ENCODE measurements at regions not wholly inside any gene's neighbourhood (a gene's known extent, or its start where the extent isn't known, plus 50 kb on each side); places are given as distances from the start of the nearest gene placed in this dataset.
"Not testable (repeated sequence)": the region's sequence is repeated elsewhere in the genome, so short reads cannot be mapped to it uniquely, and the experiment has no call there.

DNA sequence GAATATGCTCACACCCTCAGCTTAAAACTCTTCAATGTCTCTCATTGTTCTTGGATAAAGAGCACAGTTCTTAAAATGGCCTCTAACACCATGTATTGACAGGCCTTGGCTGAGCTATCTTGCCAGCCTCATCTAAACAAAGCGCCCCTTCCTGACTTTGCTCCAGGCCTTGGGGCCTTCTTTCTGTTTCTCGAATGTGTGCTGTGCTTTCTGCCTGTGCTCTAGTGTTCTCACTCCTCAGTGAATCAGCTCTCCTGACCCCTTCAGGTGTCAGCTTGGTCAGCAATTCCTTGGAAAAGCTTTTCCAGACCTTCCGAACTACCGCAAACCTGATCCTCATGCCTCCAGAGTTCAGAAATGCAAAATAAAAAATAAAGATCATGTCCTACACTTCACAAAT is 346.3 kb upstream of the FSTL5 start:
- TF ChIP-seq POLR2A (IDR thresholded peaks at IDR 0.05; ENCODE audit: low read depth, low read length): no peak
- DNase-seq (ENCODE audit: insufficient read length, low spot score) (no peak), FAIRE-seq (no peak)

DNA sequence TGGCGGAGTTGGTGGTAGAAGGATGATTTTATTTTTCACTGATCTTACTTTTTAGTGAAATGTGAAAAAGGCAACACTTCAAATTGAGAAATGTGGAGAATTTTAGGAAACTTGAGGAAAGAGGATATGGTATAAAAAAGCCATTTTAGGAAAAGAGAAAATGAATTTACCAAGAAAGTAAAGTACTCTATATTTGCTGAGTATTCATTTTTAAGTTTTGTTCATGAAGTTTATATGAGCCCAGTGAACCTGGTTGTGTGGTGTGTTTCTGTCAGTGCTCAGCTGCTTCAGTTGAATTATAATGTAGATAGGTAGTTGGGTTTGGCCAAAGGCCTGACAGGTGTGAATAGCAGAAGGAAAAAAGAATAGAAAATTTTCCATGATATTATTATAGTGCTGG is 345.5 kb upstream of the FSTL5 start:
- FAIRE-seq (no peak), DNase-seq (ENCODE audit: insufficient read length, low spot score) (no peak)
- no peak for TF ChIP-seq POLR2A (IDR thresholded peaks at IDR 0.05; ENCODE audit: low read depth, low read length)

DNA sequence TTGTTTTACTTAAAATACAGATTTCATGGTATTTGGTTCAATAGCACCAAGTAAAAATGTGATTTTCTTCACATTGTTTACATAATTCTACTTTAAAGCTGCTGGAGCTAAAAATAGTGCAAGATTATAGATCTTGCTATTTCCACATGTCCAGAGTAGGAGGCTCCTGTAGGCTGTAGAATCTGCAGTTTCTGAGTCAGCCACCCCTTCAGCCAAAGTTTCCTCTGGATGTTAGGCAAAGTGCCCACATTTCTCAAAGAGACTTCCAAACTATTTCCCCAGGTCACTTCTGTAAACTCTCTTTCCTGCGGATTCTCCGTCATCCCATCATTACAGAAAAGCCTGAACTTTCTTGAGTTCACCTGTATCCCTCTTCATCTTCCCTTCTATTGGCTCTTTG is 342.5 kb upstream of the FSTL5 start:
- DNase-seq (ENCODE audit: insufficient read length, low spot score) (no peak), FAIRE-seq (no peak)
- TF ChIP-seq POLR2A (IDR thresholded peaks at IDR 0.05; ENCODE audit: low read depth, low read length): no peak

DNA sequence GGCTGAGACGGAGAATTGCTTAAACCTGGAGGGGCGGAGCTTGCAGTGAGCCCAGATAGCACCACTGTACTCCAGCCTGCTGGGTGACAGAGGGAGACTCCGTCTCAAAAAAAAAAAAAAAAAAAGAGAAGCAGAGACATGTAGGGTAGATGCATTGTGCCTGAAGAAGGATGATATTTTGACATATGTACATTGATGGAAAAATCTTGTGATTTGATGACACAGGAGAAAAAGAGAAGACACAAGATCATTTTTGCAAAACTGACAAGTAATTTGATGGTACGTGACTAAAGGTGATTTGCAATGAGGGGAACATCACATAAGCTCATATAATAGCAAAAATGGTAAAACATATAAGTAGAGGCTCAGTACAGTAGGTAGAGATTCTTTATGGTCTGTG is 340.1 kb upstream of the FSTL5 start:
- TF ChIP-seq POLR2A (IDR thresholded peaks at IDR 0.05; ENCODE audit: low read depth, low read length): no peak
- DNase-seq (ENCODE audit: insufficient read length, low spot score): no peak
- no peak for FAIRE-seq

DNA sequence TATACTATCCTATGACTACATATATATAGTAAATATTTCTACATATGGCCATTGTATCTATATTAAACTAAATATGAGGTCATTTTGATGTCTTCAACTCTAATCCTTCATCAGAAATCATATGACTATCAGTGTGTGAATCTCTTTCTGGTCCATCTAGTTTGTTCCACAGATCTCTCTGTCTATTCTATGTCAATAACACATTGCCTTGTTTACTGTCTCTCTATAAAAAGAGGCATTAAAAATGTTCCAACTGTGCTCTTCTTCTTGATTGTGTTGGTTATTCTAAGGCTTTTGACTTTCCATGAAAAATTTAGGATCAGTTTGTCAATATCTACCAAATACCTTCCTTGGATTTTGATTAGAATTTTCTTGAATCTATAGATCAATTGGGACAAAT is 338.3 kb upstream of the FSTL5 start:
- no peak for TF ChIP-seq POLR2A (IDR thresholded peaks at IDR 0.05; ENCODE audit: low read depth, low read length)
- FAIRE-seq (no peak), DNase-seq (ENCODE audit: insufficient read length, low spot score) (no peak)

DNA sequence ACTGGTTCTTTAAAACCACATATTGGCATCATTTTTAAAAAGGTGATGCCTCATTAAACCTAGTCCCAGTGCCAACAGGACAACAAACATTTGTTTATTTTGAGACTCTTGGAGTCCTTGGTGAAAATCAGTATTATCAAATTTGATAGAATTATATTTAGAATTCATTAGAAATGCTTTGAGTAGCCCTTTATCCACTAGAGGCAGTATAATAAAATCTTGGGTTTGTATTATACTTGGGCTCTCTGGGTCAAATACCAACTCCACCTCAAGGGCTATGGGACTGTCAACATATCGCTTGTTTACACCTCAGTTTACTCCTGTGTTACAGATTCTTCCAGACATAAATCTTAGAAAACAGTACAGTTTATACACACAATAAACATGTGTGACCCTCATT is 335.7 kb upstream of the FSTL5 start:
- FAIRE-seq (no peak), DNase-seq (ENCODE audit: insufficient read length, low spot score) (no peak)
- TF ChIP-seq POLR2A (IDR thresholded peaks at IDR 0.05; ENCODE audit: low read depth, low read length): no peak

DNA sequence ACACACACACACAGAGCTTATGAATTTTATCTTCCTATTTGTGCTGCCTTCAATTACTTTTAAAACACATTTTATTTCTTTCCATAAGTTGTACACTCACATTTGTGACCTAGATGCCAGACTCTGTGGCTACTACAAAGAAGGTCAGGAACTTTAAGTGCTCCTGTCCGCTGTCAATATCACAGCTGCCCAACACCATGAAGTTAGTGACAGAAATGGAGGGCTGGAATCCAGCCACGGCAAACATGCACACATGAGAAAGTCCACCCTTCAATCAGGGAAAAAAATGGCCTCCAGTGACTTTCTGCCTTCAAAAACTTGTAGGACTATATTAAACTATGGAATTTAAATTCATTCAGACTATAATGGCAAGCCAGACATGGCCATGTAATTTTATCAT is 334.4 kb upstream of the FSTL5 start:
- no peak for TF ChIP-seq POLR2A (IDR thresholded peaks at IDR 0.05; ENCODE audit: low read depth, low read length)
- FAIRE-seq (no peak), DNase-seq (ENCODE audit: insufficient read length, low spot score) (no peak)

DNA sequence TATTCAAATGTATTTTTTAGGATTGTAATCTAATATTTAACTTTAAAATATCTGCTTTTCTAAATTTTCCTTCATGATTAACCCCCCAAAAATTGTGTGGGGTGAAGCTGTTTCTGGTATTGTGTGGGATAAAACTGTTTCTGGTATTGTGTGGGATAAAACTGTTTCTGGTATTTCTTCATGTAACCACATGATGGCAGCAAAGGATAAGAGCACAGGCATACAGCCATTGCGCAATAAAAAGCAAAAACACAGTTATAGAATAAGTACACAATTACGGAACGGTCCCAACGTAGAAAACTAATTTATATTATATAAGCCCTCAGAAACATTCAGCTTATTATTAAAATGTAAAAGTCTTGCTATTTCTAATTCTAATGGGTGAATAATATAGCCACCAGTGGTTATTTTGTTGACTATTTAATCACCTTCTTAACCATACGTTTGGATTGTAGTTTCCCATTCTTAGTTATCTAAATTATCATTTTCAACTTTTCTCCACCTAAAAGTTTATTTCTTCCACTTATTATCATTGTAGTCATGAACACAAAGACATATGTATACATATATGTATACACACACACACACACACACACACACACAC is 333.9 kb upstream of the FSTL5 start:
- DNase-seq (ENCODE audit: insufficient read length, low spot score): no peak
- TF ChIP-seq POLR2A (IDR thresholded peaks at IDR 0.05; ENCODE audit: low read depth, low read length): no peak
- FAIRE-seq: peak; percentile 27

DNA sequence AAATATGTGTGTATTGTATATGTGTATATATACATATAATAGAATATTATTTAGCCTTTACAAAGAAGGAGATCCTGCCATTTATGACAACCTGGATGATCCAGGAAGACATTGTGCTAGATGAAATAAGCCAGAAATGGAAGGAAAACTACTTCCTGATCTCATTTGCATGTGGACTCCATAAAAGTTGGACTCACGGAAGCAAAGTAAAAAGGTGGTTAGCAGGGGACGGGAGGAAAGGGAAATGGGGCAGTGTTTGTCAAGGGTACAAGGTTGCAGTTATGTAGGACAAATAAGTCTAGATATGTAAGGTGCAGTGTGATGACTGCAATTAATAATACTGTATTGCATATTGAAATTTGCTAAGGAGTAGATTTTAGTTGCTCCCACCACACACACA is 331.1 kb upstream of the FSTL5 start:
- FAIRE-seq: no peak

DNA sequence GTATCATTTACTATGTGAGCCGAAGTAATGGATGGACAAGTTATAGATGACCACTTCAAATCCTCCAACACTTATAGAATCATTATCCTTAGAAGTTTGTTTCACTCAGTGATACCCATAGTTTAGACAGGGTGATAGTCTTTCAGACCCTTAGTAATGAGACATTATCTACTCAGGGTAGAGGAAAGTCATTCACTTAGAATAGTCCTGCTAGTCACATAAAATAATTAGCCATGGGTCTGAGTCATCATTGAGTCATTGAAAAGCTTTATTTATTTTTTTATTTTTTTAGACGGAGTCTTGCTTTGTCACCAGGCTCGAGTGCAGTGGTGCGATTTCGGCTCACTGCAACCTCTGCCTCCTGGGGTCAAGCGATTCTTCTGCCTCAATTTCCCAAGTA is 321.7 kb upstream of the FSTL5 start:
- no peak for DNase-seq (ENCODE audit: insufficient read length, low spot score)
- TF ChIP-seq POLR2A (IDR thresholded peaks at IDR 0.05; ENCODE audit: low read depth, low read length): no peak
- no peak for FAIRE-seq

More for the DNA sequence above, 331.1 kb upstream of the FSTL5 start:
- no peak for TF ChIP-seq POLR2A (IDR thresholded peaks at IDR 0.05; ENCODE audit: low read depth, low read length)
- no peak for DNase-seq (ENCODE audit: insufficient read length, low spot score)

DNA sequence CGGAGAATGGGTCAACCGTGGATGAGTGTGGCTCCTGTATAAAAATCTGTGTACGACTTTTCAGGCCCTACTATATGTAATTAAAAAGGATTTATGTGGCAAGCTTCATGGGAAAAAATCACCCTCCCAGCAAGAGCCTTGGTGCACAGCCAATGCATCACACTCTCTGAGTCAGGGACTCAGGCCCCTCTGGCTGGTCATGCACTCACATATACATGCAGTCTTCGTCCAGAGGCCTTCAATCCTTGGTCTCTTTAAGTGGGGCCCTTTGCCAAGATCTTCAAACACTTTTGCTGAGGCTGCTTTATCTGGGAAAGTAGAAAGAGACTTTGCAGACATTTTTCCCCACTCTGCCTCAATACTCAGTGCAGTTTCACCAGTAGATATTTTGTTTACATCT is 311.4 kb upstream of the FSTL5 start:
- FAIRE-seq (peak; percentile 67), DNase-seq (ENCODE audit: insufficient read length, low spot score) (no peak)

DNA sequence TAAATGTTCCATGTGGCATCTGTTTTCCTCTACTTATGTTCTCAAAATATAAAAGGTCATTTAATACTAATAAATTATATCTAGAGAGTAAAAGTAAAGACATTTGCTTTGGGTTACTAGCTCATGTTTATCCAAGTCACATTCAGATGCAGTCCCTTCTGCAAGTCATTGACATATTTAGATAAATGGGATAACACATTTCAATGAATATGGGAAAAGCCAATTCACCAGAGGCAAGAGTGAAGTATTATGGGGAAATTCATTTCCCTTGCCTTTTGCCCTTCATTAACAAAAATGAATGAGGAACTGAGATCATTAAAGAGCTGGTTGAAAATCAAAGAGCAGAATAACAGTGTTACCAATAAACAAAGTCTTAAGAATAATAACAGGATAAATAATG is 306.2 kb upstream of the FSTL5 start:
- no peak for TF ChIP-seq POLR2A (IDR thresholded peaks at IDR 0.05; ENCODE audit: low read depth, low read length)
- DNase-seq (ENCODE audit: insufficient read length, low spot score) (no peak), FAIRE-seq (no peak)

More for the DNA sequence above, 311.4 kb upstream of the FSTL5 start:
- no peak for TF ChIP-seq POLR2A (IDR thresholded peaks at IDR 0.05; ENCODE audit: low read depth, low read length)

DNA sequence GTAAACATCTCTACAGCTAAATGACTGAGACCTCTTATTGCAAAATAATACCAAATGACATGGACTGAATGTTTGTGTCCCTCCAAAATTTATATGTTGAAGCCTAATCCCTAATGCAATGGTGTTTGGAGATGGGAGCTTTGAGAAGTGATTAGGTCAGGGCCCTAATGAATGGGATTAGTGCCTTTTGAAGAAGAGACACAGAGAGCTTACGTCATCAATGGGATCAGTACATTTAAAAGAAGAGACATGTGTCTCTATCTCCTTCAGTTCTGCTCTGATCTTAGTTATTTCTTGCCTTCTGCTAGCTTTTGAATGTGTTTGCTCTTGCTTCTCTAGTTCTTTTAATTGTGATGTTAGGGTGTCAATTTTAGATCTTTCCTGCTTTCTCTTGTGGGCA is 301.6 kb upstream of the FSTL5 start:
- DNase-seq (ENCODE audit: insufficient read length, low spot score); FAIRE-seq: not testable (repeated sequence)

DNA sequence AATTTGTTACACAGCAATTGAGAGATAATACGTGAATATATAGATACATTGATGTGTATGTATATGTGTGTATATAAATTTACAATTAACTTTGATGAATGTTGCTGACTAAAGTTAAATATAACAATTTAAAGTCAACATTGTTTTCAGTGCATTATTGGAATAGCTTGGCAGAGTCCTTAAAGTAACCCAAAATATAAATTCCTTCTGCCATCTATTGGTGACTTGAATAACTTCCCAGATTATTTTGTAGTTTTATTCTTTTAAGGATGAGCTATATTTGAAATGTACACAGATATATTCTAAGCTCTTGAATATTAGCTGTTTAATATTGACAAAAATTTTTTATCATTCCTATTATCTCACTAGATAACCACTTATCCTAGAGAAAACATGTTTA is 298.2 kb upstream of the FSTL5 start:
- no peak for TF ChIP-seq POLR2A (IDR thresholded peaks at IDR 0.05; ENCODE audit: low read depth, low read length)
- DNase-seq (ENCODE audit: insufficient read length, low spot score) (no peak), FAIRE-seq (no peak)

DNA sequence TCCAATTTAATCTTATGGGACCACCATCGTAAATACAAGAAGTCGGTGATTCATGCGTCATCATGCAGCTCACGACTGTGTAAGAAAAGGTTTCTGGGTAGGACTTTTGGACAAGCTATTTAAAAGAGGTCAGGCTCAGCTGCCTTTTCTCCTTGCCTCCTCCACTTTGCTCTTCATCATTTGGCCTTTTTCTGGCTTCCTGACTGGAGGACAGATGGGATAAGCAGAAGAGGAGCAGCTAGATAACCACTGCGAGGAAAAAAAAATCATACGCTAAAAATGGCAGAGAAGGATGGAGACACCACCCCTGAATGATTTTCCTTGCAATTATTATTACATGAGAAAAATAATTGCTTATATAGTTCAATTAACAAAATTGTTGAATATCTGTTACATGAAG is 294.3 kb upstream of the FSTL5 start:
- no peak for TF ChIP-seq POLR2A (IDR thresholded peaks at IDR 0.05; ENCODE audit: low read depth, low read length)
- no peak for FAIRE-seq
- no peak for DNase-seq (ENCODE audit: insufficient read length, low spot score)
